DMS53 (cell line): ENCODE measurements at regions not wholly inside any gene's neighbourhood (a gene's known extent, or its start where the extent isn't known, plus 50 kb on each side); places are given as distances from the start of the nearest gene placed in this dataset.
"Not testable (repeated sequence)": the region's sequence is repeated elsewhere in the genome, so short reads cannot be mapped to it uniquely, and the experiment has no call there.

Experiments
- DNase-seq: peaks from one replicate; lab custom pipeline; 2025; lab: John Stamatoyannopoulos, UW

GRCh38 chr9:3773362-3774060 lies 247.7 kb upstream of the RFX3 start:
- no peak for DNase-seq

GRCh38 chr9:3769646-3770045 lies 243.8 kb upstream of the RFX3 start:
- DNase-seq, result no peak

GRCh38 chr9:3768712-3769457 lies 243.1 kb upstream of the RFX3 start:
- no peak for DNase-seq

DNA sequence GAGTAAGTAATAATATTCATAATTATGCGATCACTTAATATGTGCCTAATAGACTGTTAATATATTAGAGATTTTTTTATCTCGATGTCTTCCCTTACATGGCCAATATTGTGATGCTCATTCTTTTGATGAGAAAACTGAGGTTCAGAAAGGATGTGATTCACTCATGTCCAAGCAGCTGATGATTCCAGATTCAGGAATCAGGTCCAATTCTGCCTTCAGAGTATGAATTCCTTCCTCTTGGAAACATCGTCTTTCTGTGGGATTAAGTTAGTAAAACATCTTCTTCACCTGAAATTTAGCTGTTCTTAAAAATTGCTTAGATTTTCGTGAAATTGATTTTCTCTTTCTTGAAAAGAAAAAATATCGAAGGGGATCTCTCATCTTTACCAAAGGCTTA lies 242.5 kb upstream of the RFX3 start:
- DNase-seq, result no peak

GRCh38 chr9:3762076-3762475 lies 236.3 kb upstream of the RFX3 start:
- no peak for DNase-seq

- peak; percentile 21 for DNase-seq
Measured at GRCh38 chr9:3760031-3760430, 234.2 kb upstream of the RFX3 start.

GRCh38 chr9:3758816-3759576 lies 233.2 kb upstream of the RFX3 start:
- DNase-seq, result no peak

- DNase-seq, result no peak
Measured at GRCh38 chr9:3756071-3756470, 230.3 kb upstream of the RFX3 start.

- no peak for DNase-seq
Measured at GRCh38 chr9:3751125-3751758, 225.4 kb upstream of the RFX3 start.

DNA sequence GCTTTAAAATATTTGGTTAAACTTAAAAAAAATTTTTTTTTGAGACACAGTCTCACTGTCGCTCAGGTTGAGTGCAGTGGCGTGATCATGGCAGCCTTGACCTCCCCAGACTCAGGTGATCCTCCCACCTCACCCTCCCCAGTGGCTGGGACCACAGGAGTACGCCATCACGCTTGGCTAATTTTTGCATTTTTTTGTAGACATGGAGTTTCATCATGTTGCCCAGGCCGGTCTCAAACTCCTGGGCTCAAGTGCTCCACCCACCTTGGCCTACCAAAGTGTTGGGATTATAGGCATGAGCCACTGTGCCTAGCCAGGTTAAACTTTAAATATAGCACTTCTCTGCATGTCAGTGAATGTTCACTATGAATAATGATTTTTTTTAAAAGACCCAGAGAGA lies 224.5 kb upstream of the RFX3 start:
- no peak for DNase-seq

GRCh38 chr9:3746296-3747275 lies 220.8 kb upstream of the RFX3 start:
- peak; percentile 0 for DNase-seq

- no peak for DNase-seq
Measured at GRCh38 chr9:3743901-3744413, 218.2 kb upstream of the RFX3 start.

GRCh38 chr9:3742586-3742985 lies 216.8 kb upstream of the RFX3 start:
- DNase-seq, result no peak

DNA sequence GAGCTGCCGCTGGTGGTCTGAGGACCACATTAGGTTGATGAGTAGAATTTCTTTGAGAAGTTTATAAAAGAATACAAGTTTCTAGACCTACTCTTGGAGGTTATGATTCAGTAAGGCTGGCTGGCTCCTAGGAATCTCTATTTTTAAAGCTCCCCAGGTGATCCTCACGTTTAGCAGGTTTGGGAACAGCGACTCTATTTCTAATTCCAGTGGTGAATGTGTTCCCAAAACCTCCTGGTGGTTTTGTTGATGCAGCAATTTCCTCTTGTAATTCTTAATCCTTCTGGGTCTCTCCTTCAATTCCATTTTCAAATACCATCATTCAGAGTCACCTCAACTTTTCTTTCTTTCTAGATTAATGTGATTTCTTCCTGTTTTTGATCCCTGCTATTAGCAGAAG lies 215.9 kb upstream of the RFX3 start:
- no peak for DNase-seq

GRCh38 chr9:3740690-3741419 lies 215.1 kb upstream of the RFX3 start:
- DNase-seq, result no peak

DNA sequence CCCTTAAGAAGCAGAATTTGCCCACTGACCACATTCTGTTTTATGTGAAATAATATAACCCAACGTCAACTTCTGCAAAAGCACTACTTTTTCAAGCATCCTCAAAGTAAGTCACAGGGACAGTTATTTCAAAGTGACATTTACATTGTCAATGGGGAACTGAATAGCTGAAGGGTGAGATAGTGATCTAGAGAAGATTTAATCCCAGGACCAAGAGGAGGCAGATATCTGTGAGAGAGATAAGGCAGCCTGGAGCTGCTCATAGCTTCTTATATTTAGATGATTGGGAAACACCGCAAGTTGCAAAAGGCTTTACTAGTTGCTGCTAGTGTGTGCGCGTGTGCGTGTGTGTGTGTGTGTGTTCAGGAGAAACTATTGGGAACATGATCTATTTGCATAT lies 210.4 kb upstream of the RFX3 start:
- DNase-seq, result no peak

- no peak for DNase-seq
Measured at GRCh38 chr9:3735251-3735650, 209.4 kb upstream of the RFX3 start.

- not testable (repeated sequence) for DNase-seq
Measured at GRCh38 chr9:3733527-3734262, 207.9 kb upstream of the RFX3 start.

DNA sequence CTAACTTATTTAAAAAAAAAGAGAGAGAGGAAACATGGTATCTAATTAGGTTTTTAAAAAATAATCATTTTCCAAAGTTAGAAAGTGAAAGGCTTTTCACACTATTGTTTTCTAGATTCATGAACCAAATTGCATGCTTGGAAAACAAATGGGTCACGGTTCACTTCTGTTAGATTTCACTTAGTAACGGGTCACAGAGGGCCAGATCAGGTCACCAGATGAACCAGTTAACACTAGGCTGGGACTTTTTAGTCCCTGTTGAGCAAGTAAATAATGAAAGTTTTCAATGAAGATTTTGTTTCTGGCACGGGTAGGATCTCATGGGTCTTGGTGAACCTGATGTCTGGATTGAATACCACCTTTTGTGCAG lies 207.2 kb upstream of the RFX3 start:
- peak; percentile 5 for DNase-seq
